K562 (cell line): ENCODE measurements at regions not wholly inside any gene's neighbourhood (a gene's known extent, or its start where the extent isn't known, plus 50 kb on each side); places are given as distances from the start of the nearest gene placed in this dataset.

Experiments
- ATAC-seq: fragments of 200-7000 bp; cut with Tn5 transposase; 3 replicates; pipeline ENCODE4 v1.9.1; 2020; ENCODE audit warnings: moderate library complexity
- BruUV-seq: library from RNA; stranded (reverse); fragments of 400-500 nt; replicated peaks from 2 replicates; lab custom pipeline; 2021; lab: Mats Ljungman, UMichigan
- CTCF ChIA-PET: fragments of 300-600 bp; formaldehyde crosslinking; extraction: SDS; loops from one replicate; lab custom pipeline; 2021; ENCODE audit warnings: low intra/inter-chr PET ratio; lab: Yijun Ruan, JAX
- POLR2A ChIA-PET: fragments of 300-600, 350-650 bp; sonication (Branson Sonifier 250); formaldehyde crosslinking; extraction: SDS; loops from one replicate; lab custom pipeline; 2021; ENCODE audit warnings: antibody characterized with exemption, inconsistent platforms; lab: Yijun Ruan, JAX
- DNase-seq, 4 experiments: peaks; one replicate each; pipeline versions ENCODE4 v3.0.0 to v3.0.0-alpha.2; 2011 to 2018; ENCODE audit warnings: low spot score in 3 of 4, mixed read lengths in 3 of 4; ENCODE audit errors: extremely low read depth in 1 of 4
- FAIRE-seq: peaks from 2 replicates; lab custom pipeline; 2011; peaks lifted over from hg19 to GRCh38; lab: Jason Lieb, UNC
- H2AFZ ChIP-seq: 2 replicates; pipeline ENCODE4 v1.6.0; 2011; ENCODE audit warnings: low read depth, low read length, control low read depth, inconsistent platforms
- H3K27ac ChIP-seq: fragments of 200-600 bp; 3 replicates; pipeline ENCODE4 v1.8.0; 2011; ENCODE audit warnings: low read depth, mild to moderate bottlenecking, control low read depth, inconsistent platforms, low read length, moderate library complexity, mixed read lengths; ENCODE audit errors: extremely low read depth
- H3K27me3 ChIP-seq, 2 experiments: fragments of 300-600 bp in 1 of 2; 2 replicates in 1 of 2; 3 replicates in 1 of 2; pipeline versions ENCODE4 v1.6.0 to v1.8.0; 2011; ENCODE audit warnings: inconsistent platforms in 2 of 2, low read length in 2 of 2, mild to moderate bottlenecking in 1 of 2, mixed read lengths in 1 of 2, moderate library complexity in 1 of 2; ENCODE audit not compliant: control insufficient read depth in 2 of 2, insufficient read depth in 2 of 2
- H3K36me3 ChIP-seq: fragments of 300-600 bp; 3 replicates; pipeline ENCODE4 v1.8.0; 2011; ENCODE audit warnings: mild to moderate bottlenecking, low read length, inconsistent platforms; ENCODE audit not compliant: control insufficient read depth, insufficient read depth
- H3K4me1 ChIP-seq, 2 experiments: fragments of 200-600 bp in 1 of 2; replicated peaks in 1 of 2; 2 replicates in 1 of 2; 3 replicates in 1 of 2; pipeline versions ENCODE4 v1.5.1 to v1.8.0; 2011; ENCODE audit warnings: inconsistent platforms in 2 of 2, low read length in 2 of 2, mild to moderate bottlenecking in 1 of 2, mixed read lengths in 1 of 2, moderate library complexity in 1 of 2; ENCODE audit not compliant: control insufficient read depth in 2 of 2, insufficient read depth in 2 of 2
- H3K4me2 ChIP-seq: 2 replicates; pipeline ENCODE4 v1.6.1; 2011; ENCODE audit warnings: low read length, control low read depth, inconsistent platforms, mixed read lengths; ENCODE audit not compliant: insufficient read depth
- H3K4me3 ChIP-seq: fragments of 200-600 bp; sonication (generic), shearing (Covaris generic); 2 replicates; pipeline ENCODE4 v1.5.1; 2016; ENCODE audit warnings: control low read depth, inconsistent platforms
- H3K79me2 ChIP-seq: fragments of 200-600 bp; 3 replicates; pipeline ENCODE4 v1.8.0; 2011; ENCODE audit warnings: low read length, inconsistent platforms; ENCODE audit not compliant: control insufficient read depth, insufficient read depth
- H3K9ac ChIP-seq, 2 experiments: 2 replicates each; pipeline versions ENCODE4 v1.6.0 to v1.6.1; 2011; ENCODE audit warnings: low read depth in 2 of 2, low read length in 2 of 2, control low read depth in 1 of 2, inconsistent platforms in 1 of 2, mild to moderate bottlenecking in 1 of 2, mixed read lengths in 1 of 2; ENCODE audit not compliant: insufficient read depth in 1 of 2
- H3K9me1 ChIP-seq: one replicate; pipeline ENCODE4 v1.6.0; 2011; ENCODE audit warnings: inconsistent platforms, mild to moderate bottlenecking, low read length, moderate library complexity; ENCODE audit not compliant: control insufficient read depth, insufficient read depth
- H3K9me3 ChIP-seq: replicated peaks from 2 replicates; pipeline ENCODE4 v1.5.1; 2011; ENCODE audit warnings: low read depth, low read length, inconsistent platforms; ENCODE audit not compliant: control insufficient read depth, insufficient read depth
- H4K20me1 ChIP-seq: replicated peaks from 2 replicates; pipeline ENCODE4 v1.6.1; 2011; ENCODE audit warnings: low read length, inconsistent platforms, mixed read lengths; ENCODE audit not compliant: control insufficient read depth, insufficient read depth
- DPF2 ChIP-seq: fragments of 450-650 bp; IDR thresholded peaks from 2 replicates; pipeline ENCODE4 v1.6.1; 2016
- FOS ChIP-seq: IDR thresholded peaks from 3 replicates; pipeline ENCODE4 v1.6.1; 2011; ENCODE audit not compliant: insufficient read length; ENCODE audit errors: extremely low read depth
- KAT7 ChIP-seq: sonication (generic); formaldehyde crosslinking; IDR thresholded peaks from 2 replicates; pipeline ENCODE4 v1.8.0; 2022; ENCODE audit warnings: missing genetic modification reagents, mild to moderate bottlenecking, borderline replicate concordance
- KLF13 ChIP-seq: fragments of 450-650 bp; IDR thresholded peaks from 2 replicates; pipeline ENCODE4 v1.6.1; 2016; ENCODE audit warnings: missing genetic modification characterization, low read depth, mild to moderate bottlenecking, missing compliant biosample characterization, moderate library complexity, borderline replicate concordance
- MITF ChIP-seq: IDR thresholded peaks from 2 replicates; pipeline ENCODE4 v1.6.1; 2014; ENCODE audit warnings: antibody characterized with exemption
- NBN ChIP-seq: fragments of 450-650 bp; IDR thresholded peaks from 2 replicates; pipeline ENCODE4 v1.6.1; 2016; ENCODE audit warnings: low read depth, mild to moderate bottlenecking
- NR2C2 ChIP-seq, 2 experiments: fragments of 200-800 bp in 1 of 2; sonication (Bioruptor generic) in 1 of 2; sonication (generic) in 1 of 2; formaldehyde crosslinking in 1 of 2; IDR thresholded peaks; 2 replicates each; pipeline versions ENCODE4 v1.6.1 to v1.8.0; 2016 to 2022; ENCODE audit warnings: mild to moderate bottlenecking in 1 of 2, missing compliant biosample characterization in 1 of 2, missing genetic modification characterization in 1 of 2, missing genetic modification reagents in 1 of 2
- NR4A1 ChIP-seq, 2 experiments: fragments of 250-450 bp in 1 of 2; fragments of 450-650 bp in 1 of 2; sonication (Bioruptor Pico) in 1 of 2; IDR thresholded peaks; 2 replicates each; pipeline versions ENCODE4 v1.4.0 to v1.6.1; 2016 to 2020; ENCODE audit warnings: mild to moderate bottlenecking in 2 of 2, missing compliant biosample characterization in 1 of 2, missing genetic modification characterization in 1 of 2, moderate library complexity in 1 of 2
- POLR2H ChIP-seq: IDR thresholded peaks from 2 replicates; pipeline ENCODE4 v1.6.1; 2016; ENCODE audit warnings: missing genetic modification characterization, low read depth, mild to moderate bottlenecking, control low read depth, missing compliant biosample characterization, moderate library complexity
- SETDB1 ChIP-seq: IDR thresholded peaks from one replicate; pipeline ENCODE4 v1.6.1; 2012; ENCODE audit warnings: low read length, control low read depth, inconsistent platforms
- SLC30A9 ChIP-seq: fragments of 250-450 bp; sonication (Bioruptor Pico); IDR thresholded peaks from 2 replicates; pipeline ENCODE4 v1.8.0; 2022; ENCODE audit warnings: mild to moderate bottlenecking, moderate library complexity
- TARDBP ChIP-seq: fragments of 450-650 bp; IDR thresholded peaks from 2 replicates; pipeline ENCODE4 v1.6.1; 2016
- THRAP3 ChIP-seq: fragments of 450-650 bp; IDR thresholded peaks from 2 replicates; pipeline ENCODE4 v1.6.1; 2016; ENCODE audit warnings: mild to moderate bottlenecking, inconsistent platforms, borderline replicate concordance
- ZBTB11 ChIP-seq, 3 experiments: fragments of 200-800 bp in 1 of 3; fragments of 250-450 bp in 1 of 3; fragments of 450-650 bp in 1 of 3; sonication (Bioruptor Pico) in 1 of 3; sonication (Bioruptor generic) in 1 of 3; formaldehyde crosslinking in 1 of 3; IDR thresholded peaks; 2 replicates each; pipeline versions ENCODE4 v1.6.1 to v1.8.0; 2016 to 2022; ENCODE audit warnings: mild to moderate bottlenecking in 2 of 3, missing genetic modification characterization in 2 of 3, missing compliant biosample characterization in 1 of 3, moderate library complexity in 1 of 3
- WGBS: fragments of 100-300 bp; shearing (Covaris generic); methylation state at CpG from one replicate; pipeline ENCODE4 v1.1.6; 2016; ENCODE audit warnings: low coverage, mixed read lengths; ENCODE audit not compliant: insufficient coverage; ENCODE audit errors: missing lambda C conversion rate; 5-methylcytosine and 5-hydroxymethylcytosine counted together
- in situ Hi-C: fragments of 300-500 bp; cut with MboI; formaldehyde crosslinking; loops from 4 replicates; pipeline ENCODE4 v1.15.0; 2018; ENCODE audit warnings: inconsistent platforms, mixed read lengths
- intact Hi-C: fragments of 100-400 bp; cut with micrococcal nuclease; formaldehyde crosslinking; loops from 2 replicates; pipeline ENCODE4 v1.14.2; 2022
- TF ChIP-seq, protein P1 (sequence below): fragments of 450-650 bp; IDR thresholded peaks from 2 replicates; pipeline ENCODE4 v1.6.1; 2016; ENCODE audit warnings: mild to moderate bottlenecking

GRCh38 chr4:66667249-66667648 lies 878.1 kb downstream of the CENPC start:
- H3K4me3 ChIP-seq: no peak overlapping the region
- H4K20me1 ChIP-seq: no peaks in the 10 kb centered on the region
- no TSS peak for BruUV-seq
- H3K9ac ChIP-seq: no peak overlapping the region
- ATAC-seq (no peak), FAIRE-seq (no peak), DNase-seq (no peak)
- no peaks in the 10 kb centered on the region for H3K36me3 ChIP-seq
- no peaks in the 10 kb centered on the region; the same call in 1 of the 2 replicates for H3K9me3 ChIP-seq
- no peak overlapping the region for H2AFZ ChIP-seq
- intact Hi-C loops: no loop called here
- no peaks in the 10 kb centered on the region for H3K27me3 ChIP-seq
- H3K9me1 ChIP-seq: no peaks in the 10 kb centered on the region
- 0% methylated on average over 1 of the region's 1 CpG for WGBS
- H3K4me2 ChIP-seq: no peak overlapping the region
- in situ Hi-C loops: no loop called here
- ChIA-PET POLR2A (no interaction called here), CTCF (no interaction called here)
- H3K27ac ChIP-seq: no peak overlapping the region
- H3K4me1 ChIP-seq: no peaks in the 10 kb centered on the region
- H3K79me2 ChIP-seq: no peaks in the 10 kb centered on the region
- TF ChIP-seq NR4A1 (CRISPR knock-in tag; IDR thresholded peaks at IDR 0.05) (no peak), NR4A1 (tag; IDR thresholded peaks at IDR 0.05) (no peak), SLC30A9 (CRISPR knock-in tag) (no peak), POLR2H (tag) (no peak), KLF13 (no peak), ZBTB11 (CRISPR knock-in tag; IDR thresholded peaks at IDR 0.05) (no peak), NR2C2 (CRISPR knock-in tag; IDR thresholded peaks at IDR 0.05) (no peak), NR2C2 (tag; IDR thresholded peaks at IDR 0.05) (no peak), DPF2 (no peak), FOS (no peak), KAT7 (CRISPR knock-in tag) (no peak), NBN (no peak), TARDBP (no peak), SETDB1 (no peak), THRAP3 (no peak), MITF (no peak)
- TF ChIP-seq, protein P1, sequence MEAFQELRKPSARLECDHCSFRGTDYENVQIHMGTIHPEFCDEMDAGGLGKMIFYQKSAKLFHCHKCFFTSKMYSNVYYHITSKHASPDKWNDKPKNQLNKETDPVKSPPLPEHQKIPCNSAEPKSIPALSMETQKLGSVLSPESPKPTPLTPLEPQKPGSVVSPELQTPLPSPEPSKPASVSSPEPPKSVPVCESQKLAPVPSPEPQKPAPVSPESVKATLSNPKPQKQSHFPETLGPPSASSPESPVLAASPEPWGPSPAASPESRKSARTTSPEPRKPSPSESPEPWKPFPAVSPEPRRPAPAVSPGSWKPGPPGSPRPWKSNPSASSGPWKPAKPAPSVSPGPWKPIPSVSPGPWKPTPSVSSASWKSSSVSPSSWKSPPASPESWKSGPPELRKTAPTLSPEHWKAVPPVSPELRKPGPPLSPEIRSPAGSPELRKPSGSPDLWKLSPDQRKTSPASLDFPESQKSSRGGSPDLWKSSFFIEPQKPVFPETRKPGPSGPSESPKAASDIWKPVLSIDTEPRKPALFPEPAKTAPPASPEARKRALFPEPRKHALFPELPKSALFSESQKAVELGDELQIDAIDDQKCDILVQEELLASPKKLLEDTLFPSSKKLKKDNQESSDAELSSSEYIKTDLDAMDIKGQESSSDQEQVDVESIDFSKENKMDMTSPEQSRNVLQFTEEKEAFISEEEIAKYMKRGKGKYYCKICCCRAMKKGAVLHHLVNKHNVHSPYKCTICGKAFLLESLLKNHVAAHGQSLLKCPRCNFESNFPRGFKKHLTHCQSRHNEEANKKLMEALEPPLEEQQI: no peak
